ENCODE measurements at regions not wholly inside any gene's neighbourhood (a gene's known extent, or its start where the extent isn't known, plus 50 kb on each side); places are given as distances from the start of the nearest gene placed in this dataset.

DNA sequence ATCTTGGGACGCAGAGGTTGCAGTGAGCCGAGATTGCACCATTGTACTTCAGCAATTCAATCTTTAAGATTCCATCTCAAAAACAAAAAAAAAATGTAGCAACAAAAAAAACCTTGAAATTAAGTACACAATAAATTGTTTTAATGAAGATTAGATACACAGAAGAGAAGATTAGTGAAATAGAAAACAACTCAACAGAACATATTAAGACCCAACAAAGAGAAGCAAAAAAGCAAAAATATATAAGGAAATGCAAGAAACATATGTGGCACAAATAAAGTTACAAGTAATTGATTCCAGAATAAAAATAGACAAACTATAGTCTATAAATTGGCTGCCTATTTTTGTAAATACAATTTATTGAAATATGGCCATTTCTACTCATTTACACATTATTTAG lies 445.2 kb downstream of the EPM2A start:
- no peak for DNase-seq (ENCODE audit: low read depth, low spot score)

DNA sequence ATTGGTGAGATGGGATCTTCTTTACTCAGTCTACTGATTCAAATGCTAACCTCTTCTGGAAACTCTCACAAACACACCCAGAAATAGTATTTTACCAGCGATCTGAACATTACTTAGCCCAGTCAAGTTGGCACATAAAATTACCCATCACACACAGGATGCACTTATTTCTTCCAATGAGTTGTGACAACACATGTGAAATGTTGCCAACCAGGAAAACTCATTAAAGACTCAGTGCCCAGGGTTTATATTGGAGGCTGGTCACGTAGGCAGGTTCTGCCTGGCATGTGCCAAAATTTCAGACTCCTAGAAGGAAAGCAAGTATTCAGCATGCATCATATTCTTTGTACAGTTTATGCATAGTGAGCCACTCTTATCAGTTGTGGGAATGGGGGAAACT lies 443.3 kb downstream of the EPM2A start:
- no peak for DNase-seq (ENCODE audit: low read depth, low spot score)

DNA sequence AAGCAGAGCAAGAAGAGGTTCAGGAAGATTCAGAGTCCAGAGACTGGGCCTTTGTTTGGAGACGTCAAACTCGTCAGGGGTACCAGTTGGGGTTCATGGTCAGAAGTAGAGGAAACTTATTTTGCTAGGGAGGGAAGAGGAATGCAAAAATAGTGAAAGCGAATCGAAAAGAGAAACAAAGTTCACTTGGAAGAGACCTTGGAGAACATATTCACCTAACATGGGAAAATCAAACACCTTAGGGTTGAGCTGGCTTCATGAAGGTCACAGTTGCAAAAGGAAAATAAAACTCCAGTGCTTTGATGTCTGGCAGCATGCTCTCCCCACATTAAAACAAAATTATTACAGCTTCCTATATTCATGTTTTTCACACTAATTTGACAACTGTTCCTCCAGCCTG lies 440.4 kb downstream of the EPM2A start:
- no peak for DNase-seq (ENCODE audit: low read depth, low spot score)

DNA sequence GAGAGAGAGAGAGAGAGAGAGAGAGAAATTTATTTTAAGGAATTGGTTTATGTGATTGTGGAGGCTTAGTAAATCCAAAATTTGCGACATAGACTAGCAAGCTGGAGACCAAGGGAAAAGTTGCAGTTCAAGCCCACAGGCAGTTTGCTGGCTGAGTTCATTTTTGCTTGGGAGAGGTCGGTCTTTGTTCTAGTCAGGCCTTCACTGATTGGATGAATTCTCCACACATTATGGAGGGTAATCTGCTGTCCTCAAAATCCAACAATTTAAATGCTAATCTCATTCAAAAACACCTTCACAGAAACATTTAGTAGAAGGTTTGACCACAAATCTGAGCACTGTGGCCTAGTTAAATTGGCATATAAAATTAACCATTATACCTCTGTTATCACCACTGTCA lies 439.6 kb downstream of the EPM2A start:
- DNase-seq (ENCODE audit: low read depth, low spot score) = no peak

DNA sequence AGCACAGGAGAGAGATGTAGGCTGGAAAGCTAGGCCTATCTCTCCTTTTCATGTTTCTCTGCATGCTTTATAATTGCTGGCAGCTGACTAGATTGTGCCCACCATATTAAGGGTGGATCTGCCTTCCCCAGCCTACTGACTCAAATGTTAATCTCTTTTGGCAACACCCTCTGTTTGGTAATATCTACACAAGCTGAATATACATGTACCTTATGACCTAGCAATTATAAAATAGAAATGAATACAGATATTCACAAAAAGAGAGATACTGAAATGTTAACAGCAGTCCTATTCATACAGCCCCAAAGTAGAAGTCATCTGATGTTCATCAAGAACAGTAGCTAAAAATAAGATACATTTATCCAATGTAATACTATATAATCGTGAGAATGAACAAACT lies 429.6 kb downstream of the EPM2A start:
- no peak for DNase-seq (ENCODE audit: low read depth, low spot score)

DNA sequence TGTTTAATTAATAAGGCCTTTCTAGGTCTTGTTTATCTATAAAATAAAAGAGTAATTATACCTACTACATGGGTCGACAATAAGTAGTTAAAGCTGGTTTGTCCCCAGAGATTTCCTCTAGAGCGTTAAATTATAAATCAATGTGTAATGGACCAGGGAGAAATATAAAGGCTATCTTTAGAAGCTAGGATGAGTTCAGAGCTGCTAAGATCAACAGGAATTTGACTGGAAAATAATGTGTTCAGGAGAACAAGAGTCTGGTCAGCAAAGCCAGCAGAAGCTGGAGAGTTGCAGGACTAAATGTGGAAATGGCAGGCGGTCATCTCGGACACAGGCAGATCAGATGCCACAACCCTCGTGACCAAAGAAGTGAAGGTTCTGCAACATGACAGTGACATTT lies 428.8 kb downstream of the EPM2A start:
- DNase-seq (ENCODE audit: low read depth, low spot score) = no peak

DNA sequence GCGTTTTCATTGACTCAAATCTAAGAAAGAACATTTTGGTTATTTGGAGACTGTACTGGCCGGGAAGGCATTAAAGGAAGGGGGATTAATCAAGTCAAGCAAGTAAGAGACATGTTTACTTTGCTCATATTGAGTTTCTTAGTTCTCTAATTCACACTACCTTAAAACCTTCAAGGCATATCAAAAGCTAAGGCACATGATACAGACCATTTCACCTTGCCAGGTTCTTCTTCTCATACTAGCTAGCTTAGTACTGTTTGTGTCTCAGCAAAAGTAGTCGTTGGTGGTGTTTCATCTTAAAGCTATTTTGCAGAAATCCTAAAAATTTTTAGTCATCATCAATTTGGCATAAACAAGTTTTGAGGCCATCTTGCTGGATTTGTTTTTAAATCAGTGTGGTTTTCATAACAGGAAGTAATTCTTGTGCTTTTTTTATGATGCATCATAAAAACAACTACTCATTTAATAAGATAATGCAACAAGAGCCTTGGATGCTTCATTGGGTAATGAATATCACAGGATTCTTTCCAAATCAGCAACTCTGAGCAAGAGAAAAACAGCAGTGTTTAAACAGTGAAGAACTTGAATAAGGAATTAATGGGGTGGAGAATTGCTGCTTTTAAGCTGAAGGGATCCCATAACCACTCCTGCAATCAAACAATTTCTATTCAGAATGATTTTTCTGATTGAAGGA lies 425.3 kb downstream of the EPM2A start:
- no peak for DNase-seq (ENCODE audit: low read depth, low spot score)

DNA sequence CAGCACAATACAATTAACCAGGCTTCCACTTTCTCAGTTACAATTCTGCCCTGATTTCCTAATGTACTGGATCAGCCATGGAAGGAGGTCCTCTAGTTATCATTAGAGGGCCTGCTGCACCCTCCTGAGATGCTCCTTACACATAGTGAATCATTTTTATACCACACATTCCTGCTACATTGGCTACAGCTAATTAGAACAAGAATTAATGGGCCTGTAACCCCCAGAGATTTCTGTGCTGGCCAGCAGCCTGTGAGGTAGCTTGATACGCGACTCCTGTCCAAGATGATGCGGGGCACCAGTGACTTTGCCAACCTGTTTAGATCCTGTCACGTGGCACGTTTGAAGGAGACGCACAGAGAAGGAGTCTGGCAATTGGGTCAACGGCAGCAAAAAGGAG lies 422.8 kb downstream of the EPM2A start:
- DNase-seq (ENCODE audit: low read depth, low spot score) = no peak

DNA sequence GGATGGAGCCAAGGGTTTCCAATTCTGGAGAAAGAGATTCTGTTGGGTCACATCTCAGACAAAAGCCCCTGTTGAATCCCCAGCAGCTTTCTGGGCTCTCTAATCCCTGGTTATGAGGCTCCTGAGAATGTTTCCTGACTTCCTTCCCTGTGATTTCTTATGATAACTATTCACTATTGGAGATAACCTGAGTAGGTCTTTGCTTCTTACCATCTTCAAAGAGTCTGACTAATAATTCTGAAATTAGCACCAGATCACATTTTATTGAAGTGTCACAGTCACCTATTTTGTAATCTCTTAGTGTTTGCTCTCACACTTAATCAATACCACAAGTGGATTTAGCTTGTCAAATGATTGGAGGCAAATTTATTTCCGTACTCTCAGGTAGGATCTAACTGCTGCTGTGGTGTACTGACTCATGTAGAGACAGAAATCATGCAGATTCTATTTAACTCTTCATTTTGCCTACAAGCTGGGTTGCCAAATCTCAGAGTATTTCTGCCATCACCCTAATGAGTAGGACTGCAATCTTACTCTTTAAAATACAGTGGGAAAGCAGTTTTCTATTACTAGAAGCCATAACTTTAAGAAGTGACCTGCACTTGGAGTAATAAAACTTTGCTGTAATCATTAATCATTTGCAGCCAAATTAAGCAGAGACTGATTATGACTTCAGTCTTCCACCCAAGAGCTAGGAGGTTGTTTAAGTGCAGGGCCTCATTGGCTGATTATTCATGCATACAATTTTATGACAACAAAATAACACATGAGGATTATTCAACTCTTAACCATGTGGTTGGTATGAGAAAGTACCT lies 422.1 kb downstream of the EPM2A start:
- no peak for DNase-seq (ENCODE audit: low read depth, low spot score)

DNA sequence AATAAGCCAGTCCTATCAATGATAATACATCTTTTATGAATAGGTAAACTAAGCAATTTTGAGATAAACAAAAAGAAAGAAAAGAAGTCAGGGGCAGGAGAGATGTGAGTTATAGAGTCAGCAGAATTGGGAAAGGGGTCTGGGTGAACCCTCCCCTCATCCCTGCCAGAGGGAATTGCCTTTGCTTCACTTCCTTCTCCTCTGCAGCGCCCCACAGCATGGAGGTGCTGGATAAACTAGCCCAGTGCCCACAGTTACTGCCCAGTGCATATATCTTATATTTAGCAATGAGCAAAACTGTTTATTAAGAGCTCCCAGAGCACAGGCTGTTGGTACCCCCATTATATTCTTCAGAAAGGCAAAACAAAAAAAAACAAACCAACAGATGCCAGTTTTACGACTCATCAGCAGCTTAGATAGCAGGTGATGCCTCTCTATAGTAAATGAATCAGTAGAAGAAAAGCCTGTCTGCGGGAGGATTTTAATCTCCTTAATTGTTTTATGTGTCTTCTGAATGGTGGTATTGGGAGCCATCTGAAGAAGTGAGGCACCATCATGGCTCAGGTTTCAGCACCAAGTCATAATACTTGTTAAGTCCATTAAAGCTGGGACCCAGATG lies 419.2 kb downstream of the EPM2A start:
- no peak for DNase-seq (ENCODE audit: low read depth, low spot score)

DNA sequence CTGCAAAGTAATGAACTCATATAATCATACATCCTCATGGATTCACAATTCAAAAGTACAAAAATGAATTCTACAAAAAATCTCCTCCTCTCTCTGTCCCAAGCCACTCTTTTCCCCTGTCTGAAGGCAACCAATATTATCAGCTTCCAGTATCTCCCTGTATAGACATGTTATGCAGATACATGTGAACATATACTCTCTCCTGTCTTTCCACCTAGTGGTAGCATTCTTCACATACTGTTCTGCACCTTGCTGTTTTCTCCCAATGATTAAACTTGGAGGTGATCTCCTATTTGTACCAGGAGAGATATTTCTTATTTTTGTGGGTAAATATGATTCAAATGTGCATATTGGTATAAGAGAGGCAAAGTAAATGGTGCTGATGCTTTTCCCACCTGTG lies 416.4 kb downstream of the EPM2A start:
- DNase-seq (ENCODE audit: low read depth, low spot score) = no peak

DNA sequence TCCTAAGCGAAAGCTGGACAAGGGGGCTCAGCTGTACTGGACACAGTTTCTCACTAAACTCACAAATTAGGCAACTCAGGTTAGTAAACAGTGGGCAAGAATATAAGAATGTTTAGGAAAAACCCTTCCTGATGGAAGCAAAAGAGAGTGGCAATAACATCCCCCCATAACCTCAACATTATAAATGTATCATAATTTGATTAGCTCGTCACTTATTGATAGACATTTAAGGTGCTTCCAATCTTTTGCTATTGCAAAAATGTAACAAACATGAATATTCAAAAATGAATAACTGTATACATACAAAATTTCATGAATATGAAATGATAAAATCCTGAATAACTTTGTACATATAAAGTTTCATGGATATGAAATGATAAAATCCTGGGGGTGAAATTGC lies 415.7 kb downstream of the EPM2A start:
- no peak for DNase-seq (ENCODE audit: low read depth, low spot score)

DNA sequence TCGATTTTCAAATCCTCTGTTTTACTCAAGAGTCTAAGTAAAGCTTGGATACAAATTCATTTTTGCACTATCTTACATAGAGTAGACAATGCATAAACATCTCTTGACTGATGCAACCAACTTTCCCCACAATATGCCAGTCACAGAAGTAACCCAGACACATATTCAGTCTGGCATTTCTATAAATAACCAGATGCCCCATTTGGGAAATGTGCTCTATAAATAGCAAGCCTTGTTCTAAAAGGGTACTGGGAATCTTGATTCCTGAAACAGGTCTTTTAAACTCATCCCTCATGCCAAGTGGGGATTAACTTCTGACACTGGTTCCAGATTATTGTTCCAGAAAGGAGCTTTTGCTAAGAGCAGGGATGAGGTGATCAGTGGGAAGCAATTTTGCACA lies 411.7 kb downstream of the EPM2A start:
- no peak for DNase-seq (ENCODE audit: low read depth, low spot score)

DNA sequence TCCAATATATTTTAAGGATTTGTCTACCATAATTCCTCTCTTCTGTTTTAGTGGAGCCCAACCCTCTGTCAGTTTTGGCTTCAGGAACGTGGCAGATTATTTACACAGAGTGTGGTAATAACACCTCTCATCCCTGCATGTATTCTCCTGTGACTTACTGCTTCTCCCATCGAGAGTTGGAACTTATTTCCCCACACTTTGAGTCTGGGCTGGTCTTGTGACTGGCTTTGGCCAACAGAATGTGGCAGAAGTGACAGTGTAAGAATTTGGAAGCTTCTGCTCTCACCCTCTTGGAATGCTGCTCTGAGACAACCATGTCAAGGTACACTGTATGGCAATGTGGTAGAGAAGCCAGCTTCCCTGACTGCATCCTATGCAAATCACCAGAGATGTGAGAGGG lies 407.7 kb downstream of the EPM2A start:
- DNase-seq (ENCODE audit: low read depth, low spot score) = no peak

DNA sequence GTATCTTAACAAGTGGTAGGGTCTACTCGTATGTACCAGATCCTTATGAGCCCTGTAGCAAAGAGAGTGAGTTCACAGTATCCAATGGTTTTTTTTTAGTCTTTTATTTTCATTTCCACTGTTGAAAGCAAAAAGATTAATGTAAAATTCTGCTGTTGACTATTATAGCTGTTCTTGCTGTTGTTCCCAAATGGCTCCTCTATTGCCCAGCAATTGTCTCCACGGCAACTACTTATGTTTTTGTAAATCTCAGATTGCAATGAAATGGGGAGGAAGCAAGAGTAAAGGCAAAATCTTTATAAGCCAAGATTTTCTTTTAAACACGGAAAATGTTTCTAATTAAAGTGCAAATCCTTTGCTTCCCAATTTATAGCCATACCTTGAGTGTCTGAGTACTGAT lies 406.1 kb downstream of the EPM2A start:
- DNase-seq (ENCODE audit: low read depth, low spot score) = no peak

DNA sequence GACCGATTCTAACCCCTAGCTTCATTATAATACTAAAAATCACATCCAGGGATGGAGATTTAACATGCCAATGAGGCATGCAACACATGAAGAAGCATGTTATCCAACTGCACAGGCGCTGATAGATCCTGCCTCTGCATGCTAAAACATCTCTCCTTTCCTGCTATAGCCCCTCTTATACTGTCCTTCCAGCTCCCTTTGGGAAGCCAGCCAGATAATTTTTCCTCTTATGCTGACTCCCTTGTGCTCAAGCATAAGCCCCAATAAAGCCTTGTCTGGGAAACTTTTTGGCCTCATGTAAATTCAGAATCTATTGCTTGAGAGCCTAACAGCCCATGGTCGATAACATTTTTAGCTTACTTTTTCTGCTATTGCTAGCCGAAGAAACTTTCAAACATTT lies 404.3 kb downstream of the EPM2A start:
- DNase-seq (ENCODE audit: low read depth, low spot score) = no peak

DNA sequence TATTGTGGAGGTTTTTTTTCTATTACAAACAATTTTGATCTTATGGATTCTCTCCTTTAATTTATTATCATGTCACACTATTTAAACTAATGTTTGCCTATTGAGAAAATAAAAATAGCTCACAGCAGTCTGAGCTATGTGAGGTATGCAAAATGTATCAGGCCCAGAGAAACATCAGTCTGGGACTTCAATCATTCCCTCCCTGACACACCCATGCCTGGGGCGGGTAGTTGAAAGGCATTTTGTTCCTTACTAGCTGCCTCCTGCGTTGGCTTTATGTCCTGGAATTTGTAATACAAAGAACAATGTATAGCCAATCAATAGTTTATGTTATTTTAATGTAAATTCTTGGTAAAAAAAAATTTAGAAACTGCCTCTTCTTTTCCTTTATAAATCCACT lies 403.3 kb downstream of the EPM2A start:
- DNase-seq (ENCODE audit: low read depth, low spot score) = no peak

DNA sequence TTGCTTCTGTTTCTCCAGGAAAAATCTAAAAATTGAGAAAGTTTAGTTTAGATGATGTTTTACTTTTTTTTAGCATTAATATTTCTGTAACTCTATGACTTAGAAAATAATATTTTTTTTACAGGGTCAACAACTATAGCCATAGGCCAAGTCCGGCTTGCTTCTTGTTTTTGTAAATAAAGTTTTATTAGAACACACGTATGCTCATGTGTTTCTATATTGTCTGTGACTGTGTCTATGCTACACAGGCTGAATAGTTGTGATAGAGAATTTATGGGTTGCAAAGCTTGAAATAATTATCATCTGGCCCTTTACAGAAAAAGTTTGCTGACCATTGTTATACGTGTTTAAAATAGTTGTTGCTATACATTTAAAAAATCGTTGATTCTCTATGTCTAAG lies 399.2 kb downstream of the EPM2A start:
- DNase-seq (ENCODE audit: low read depth, low spot score) = no peak

DNA sequence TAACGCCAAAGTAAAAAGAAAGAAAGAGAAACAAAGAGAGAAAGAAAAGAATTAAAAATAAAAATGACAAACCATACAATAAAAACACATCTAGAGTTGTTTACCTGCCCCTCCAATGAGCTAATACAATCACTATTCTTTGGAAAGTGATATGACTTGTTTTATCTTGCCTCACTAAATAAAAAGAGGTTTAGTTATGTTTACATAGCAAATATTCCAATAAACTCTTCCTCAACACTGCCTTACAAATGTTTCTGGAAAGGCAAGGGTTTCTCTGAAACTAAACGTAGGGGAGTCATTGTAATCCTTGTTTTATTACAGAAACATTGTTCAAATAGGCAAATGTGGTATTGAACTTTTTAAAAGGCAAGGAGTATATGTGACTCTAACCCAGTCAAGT lies 396.2 kb downstream of the EPM2A start:
- DNase-seq (ENCODE audit: low read depth, low spot score) = no peak

DNA sequence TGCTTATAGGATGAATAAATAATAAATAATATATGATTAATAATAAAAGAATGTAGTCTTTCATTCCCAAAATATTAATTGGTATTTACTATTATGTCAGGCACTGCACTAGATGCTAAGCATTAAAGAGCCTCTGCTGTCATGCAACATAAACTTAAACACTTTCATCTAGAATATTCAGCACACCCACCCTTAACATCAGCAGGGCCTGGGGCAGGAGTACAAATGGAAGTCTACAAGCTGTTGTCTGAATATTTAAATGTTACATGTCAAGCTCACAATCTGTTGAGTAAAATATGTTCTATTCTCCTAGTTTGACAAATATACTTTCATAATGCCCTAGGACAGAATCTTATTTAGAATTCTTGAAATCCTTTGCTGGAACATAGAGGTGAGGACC lies 395.1 kb downstream of the EPM2A start:
- DNase-seq (ENCODE audit: low read depth, low spot score) = no peak

DNA sequence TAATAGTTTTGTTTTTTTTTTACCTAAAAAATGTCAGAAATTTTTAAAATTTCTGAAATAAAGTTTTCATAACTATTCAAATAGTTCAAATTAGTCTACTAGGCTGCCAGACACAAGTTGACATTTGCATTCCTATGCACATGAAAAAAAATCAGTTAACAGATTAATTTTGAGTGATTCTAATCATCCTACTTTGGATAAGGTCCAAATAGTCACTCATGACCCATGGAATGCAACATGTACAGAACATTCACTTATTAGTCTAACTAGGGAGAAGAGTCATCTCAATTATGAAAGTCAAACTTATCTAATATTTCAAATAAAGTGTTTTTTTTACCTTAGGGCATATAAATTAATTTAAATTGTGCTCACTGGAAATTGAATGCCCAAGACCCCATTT lies 390.2 kb downstream of the EPM2A start:
- DNase-seq (ENCODE audit: low read depth, low spot score) = no peak

DNA sequence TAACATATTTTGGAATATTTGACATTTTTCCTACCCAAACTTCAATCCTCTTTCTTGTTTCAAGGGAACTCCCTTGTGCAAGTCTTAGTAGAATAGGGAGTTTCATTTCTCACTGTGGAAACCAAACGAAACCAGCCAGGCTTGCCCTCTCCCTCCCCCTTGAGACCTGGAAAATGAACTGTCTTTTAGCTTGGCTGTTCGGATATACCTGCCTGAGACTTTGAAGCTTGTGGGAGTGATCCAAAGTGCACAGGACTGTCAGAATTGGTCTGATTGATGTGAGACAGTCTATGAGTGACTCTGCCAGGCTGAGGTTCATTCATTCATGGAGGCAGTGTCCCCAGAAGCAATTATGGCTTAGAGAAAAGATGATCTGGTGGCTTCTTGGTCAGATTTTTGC lies 388.1 kb downstream of the EPM2A start:
- no peak for DNase-seq (ENCODE audit: low read depth, low spot score)

DNA sequence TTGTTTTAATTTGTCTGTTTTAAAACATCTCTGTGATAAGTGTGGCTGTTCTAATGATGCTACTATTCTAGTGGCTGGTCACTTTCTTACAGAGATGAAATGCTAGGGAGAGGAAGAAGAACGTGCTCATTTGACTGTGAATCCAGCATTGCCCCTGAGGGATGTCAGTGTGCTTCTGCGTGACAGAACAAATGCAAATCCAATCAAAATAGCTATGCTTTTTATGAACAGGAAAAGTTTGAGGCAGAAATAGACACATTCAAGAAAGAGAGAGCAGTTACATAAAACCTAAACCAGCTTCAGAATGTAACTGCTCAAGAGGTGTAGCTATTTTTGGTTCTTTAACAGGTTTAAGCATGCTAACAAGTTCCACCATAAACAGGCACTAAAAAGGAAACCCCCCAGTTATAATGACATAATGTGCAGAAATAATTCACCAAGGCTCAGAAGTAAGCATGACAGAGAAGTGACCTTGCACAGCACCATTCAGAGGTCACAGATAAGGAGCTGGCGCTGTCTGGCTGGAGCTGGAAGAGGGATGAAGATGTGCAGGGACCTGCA lies 385.3 kb downstream of the EPM2A start:
- DNase-seq (ENCODE audit: low read depth, low spot score) = no peak
